Chondrocyte (in vitro differentiated cells): ENCODE measurements at regions not wholly inside any gene's neighbourhood (a gene's known extent, or its start where the extent isn't known, plus 50 kb on each side); places are given as distances from the start of the nearest gene placed in this dataset.
"Not testable (repeated sequence)": the region's sequence is repeated elsewhere in the genome, so short reads cannot be mapped to it uniquely, and the experiment has no call there.

Source experiments
- DNase-seq: peaks from one replicate; pipeline ENCODE4 v3.0.0; 2021; ENCODE audit warnings: mixed read lengths, low spot score
- H3K27ac Mint-ChIP-seq: one replicate; pipeline ENCODE4 v1.8.0; 2021; ENCODE audit warnings: mild to moderate bottlenecking, moderate library complexity, mixed read lengths; ENCODE audit not compliant: unreplicated experiment
- H3K27me3 Mint-ChIP-seq: 2 replicates; pipeline ENCODE4 v1.8.0; 2021; ENCODE audit warnings: low read depth, mixed read lengths
- H3K36me3 Mint-ChIP-seq: 2 replicates; pipeline ENCODE4 v1.8.0; 2021; ENCODE audit warnings: low read depth, mixed read lengths
- H3K4me1 Mint-ChIP-seq: 2 replicates; pipeline ENCODE4 v1.8.0; 2021; ENCODE audit warnings: low read depth, mild to moderate bottlenecking, mixed read lengths
- H3K4me3 Mint-ChIP-seq: one replicate; pipeline ENCODE4 v1.8.0; 2021; ENCODE audit warnings: mild to moderate bottlenecking, moderate library complexity, mixed read lengths; ENCODE audit not compliant: unreplicated experiment
- H3K9me3 Mint-ChIP-seq: 2 replicates; pipeline ENCODE4 v1.8.0; 2021; ENCODE audit warnings: low read depth, mixed read lengths
- TF ChIP-seq, protein P1 (sequence below): fragments of 200-600 bp; sonication (generic); IDR thresholded peaks from 2 replicates; pipeline ENCODE4 v1.5.0; 2021; ENCODE audit warnings: antibody characterized with exemption, mild to moderate bottlenecking, moderate library complexity

DNA sequence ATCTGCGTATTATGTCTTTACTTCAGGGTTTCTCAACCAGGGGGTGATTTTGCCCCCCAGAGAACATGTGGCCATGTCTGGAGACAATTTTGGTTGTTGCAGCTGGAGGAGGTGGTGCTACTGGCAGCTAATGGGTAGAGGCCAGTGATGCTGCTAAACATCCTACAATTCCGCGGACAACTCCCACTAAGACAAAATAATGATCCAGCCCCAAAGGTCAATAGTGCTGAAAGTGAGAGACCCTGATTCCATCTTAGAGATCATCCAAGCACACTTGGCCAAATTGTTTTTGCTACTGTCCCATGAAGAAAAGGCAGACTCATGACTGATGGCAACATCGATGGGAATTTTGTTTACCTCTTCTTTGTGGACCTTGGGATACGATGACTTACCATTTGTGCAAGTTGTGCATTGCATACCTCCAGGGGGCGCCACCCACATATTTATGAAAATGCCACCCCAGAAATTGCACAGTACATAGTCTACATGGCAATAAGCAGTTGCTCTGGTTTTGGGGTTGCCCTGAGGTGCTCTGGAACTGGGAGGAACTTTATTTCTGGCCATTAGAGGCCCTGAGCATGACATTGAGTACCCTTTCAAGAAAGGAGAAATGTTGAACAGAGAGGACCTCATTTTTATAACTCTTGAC is 144.3 kb downstream of the UNC93B1 start:
- H3K27me3 Mint-ChIP-seq: peaks cover 31% of the 10 kb centered on the region
- not testable (repeated sequence) for H3K9me3 Mint-ChIP-seq, H3K36me3 Mint-ChIP-seq, H3K4me3 Mint-ChIP-seq, H3K4me1 Mint-ChIP-seq, DNase-seq, H3K27ac Mint-ChIP-seq
- TF ChIP-seq, protein P1, sequence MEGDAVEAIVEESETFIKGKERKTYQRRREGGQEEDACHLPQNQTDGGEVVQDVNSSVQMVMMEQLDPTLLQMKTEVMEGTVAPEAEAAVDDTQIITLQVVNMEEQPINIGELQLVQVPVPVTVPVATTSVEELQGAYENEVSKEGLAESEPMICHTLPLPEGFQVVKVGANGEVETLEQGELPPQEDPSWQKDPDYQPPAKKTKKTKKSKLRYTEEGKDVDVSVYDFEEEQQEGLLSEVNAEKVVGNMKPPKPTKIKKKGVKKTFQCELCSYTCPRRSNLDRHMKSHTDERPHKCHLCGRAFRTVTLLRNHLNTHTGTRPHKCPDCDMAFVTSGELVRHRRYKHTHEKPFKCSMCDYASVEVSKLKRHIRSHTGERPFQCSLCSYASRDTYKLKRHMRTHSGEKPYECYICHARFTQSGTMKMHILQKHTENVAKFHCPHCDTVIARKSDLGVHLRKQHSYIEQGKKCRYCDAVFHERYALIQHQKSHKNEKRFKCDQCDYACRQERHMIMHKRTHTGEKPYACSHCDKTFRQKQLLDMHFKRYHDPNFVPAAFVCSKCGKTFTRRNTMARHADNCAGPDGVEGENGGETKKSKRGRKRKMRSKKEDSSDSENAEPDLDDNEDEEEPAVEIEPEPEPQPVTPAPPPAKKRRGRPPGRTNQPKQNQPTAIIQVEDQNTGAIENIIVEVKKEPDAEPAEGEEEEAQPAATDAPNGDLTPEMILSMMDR: peak; percentile 55

DNA sequence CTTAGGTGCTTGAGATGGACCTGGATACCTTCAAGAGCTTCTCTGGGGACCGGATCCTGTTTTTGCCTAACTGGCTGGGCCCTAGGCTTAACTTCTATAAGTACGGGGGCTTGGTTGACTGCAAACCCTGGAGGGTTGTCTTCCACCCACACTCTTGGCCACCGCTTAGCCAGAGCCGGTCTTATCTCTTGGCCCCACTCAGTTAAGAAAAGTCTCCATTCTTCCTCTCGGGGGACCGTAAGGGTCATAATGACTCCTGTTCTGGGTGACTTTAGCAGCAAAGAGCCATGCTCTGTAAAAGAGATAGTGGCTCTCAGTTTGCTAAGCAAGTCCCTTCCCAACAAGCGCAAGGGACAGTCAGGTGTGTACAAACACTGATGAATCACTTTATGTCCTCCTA is 153.2 kb downstream of the UNC93B1 start:
- DNase-seq, H3K9me3 Mint-ChIP-seq, H3K36me3 Mint-ChIP-seq, H3K4me1 Mint-ChIP-seq, H3K27ac Mint-ChIP-seq, H3K4me3 Mint-ChIP-seq: not testable (repeated sequence)
- H3K27me3 Mint-ChIP-seq: peaks cover 67% of the 10 kb centered on the region

DNA sequence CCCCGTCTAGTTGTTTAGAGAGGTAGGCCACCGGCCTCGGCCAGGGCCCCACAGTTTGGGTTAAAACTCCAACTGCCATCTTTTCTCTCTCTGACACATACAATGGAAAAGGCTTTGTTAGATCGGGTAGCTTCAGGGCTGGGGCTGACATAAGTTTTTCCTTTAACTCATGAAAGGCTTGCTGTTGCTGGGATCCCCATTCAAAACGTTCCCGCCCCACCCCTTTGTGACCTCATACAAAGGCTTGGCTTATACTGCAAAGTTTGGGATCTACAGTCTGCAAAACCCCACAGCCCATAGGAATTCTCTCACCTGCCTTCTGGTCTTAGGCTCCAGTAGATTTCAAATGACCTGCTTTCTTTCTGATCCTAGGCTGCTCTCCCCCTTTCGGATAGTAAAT is 154.1 kb downstream of the UNC93B1 start:
- not testable (repeated sequence) for H3K4me3 Mint-ChIP-seq, H3K27ac Mint-ChIP-seq, H3K4me1 Mint-ChIP-seq, H3K36me3 Mint-ChIP-seq, H3K9me3 Mint-ChIP-seq, DNase-seq
- H3K27me3 Mint-ChIP-seq: peaks cover 61% of the 10 kb centered on the region

DNA sequence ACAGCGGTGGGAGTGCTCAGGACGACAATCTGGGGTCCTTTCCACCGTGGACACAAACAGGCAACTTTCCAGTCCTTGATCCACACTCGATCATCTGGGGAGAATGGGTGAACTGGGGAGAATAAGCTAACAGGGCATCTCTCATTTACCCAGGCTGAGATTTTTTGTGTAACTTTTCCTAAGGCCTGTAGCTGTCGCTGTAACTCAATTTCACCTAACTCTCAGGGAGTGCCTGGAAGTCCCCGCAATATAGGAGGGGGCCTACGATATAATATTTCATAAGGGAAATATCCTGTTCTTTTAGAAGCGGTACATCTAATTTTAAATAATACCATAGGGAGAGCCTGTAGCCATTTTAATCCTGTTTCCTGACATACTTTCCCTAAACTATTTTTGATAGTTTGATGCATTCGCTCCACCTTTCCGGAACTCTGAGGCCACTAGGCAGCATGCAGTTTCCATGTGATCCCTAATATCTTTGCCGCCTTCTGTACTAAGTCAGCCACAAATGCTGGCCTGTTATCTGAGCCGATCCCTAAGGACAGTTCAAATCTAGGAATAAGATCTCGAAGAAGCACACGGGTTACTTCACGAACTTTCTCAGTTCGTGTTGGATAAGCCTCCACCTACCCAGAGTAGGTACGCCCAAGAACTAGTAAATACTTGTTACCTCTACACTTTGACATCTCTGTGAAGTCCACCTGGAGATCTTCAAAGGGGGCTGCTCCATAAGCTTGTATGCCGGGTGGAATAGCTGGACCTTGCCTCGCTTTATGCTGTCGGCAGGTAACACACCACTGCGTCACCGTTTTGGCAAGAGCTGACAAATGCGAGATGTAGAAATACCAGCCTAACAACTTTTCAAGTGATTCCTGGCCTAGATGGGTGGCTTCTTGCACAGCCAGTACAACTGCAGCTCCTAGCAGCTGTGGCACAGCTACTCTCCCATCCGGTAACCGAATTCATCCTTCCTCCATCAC is 155.7 kb downstream of the UNC93B1 start:
- not testable (repeated sequence) for H3K27ac Mint-ChIP-seq, H3K4me1 Mint-ChIP-seq, H3K9me3 Mint-ChIP-seq, DNase-seq, H3K4me3 Mint-ChIP-seq, H3K36me3 Mint-ChIP-seq
- H3K27me3 Mint-ChIP-seq: peaks cover 53% of the 10 kb centered on the region
- TF ChIP-seq, protein P1: peak; percentile 77

DNA sequence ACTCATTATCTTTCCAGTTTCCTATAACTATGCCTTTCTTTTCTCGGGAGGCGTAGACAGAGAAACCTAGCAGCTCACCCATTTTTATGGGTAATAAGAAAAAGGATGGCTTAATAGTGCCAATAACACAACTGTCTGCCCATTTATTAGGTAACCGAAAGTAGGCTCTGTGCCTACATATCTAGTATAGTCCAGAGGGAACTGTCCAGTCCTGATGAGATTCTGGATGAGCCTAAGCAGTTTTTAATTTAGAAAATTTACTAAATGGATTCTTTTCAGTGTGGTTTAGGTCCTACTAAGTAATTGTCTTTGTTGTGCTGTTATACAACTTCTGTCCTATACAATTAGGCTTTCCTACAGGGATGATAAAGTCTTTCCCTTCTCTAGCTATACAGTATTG is 157.6 kb downstream of the UNC93B1 start:
- not testable (repeated sequence) for H3K36me3 Mint-ChIP-seq, H3K9me3 Mint-ChIP-seq, H3K27ac Mint-ChIP-seq, H3K4me3 Mint-ChIP-seq, H3K4me1 Mint-ChIP-seq, DNase-seq
- peaks cover 53% of the 10 kb centered on the region for H3K27me3 Mint-ChIP-seq

DNA sequence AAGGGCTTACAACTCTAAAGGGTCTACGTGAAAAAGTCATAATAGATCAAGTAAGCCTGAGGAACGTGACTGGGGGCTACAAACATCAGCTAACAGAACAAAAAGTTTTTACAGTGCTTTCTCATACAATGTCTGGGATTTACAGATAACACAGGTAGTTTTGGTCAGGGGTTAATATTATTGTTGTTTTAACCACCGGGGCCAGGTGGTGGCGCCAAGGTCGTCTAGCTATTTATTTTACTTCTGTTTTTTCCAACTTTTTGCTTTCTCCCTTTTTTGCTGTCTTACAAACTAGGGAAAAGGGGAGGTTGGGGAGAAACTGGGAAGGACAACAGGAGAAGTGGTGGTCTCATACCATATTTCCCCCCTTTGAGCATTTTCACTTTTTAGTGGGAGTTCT is 158.6 kb downstream of the UNC93B1 start:
- H3K36me3 Mint-ChIP-seq, DNase-seq, H3K9me3 Mint-ChIP-seq, H3K4me1 Mint-ChIP-seq, H3K4me3 Mint-ChIP-seq, H3K27ac Mint-ChIP-seq: not testable (repeated sequence)
- H3K27me3 Mint-ChIP-seq: peaks cover 56% of the 10 kb centered on the region

DNA sequence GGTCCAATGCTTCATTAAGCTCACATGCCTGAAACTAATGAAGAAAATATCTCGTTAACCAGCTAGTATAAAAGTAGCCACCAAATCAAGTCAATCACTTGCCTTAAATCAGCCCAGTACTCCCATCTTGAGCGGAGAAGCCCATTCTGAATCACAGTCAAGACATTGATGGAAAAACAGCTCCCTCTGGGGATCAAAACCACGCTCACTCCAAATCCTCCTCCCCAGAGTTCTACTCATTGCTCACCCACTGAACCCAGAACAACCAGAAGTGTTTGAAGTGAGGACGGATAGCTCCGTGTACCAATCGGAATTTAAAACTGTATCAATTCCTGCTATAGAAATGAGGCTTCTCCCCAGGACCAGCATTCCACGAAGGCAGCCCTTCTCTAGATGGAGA is 163.3 kb downstream of the UNC93B1 start:
- H3K27ac Mint-ChIP-seq, H3K36me3 Mint-ChIP-seq, H3K4me3 Mint-ChIP-seq, H3K4me1 Mint-ChIP-seq, DNase-seq, H3K9me3 Mint-ChIP-seq: not testable (repeated sequence)
- peaks cover 41% of the 10 kb centered on the region for H3K27me3 Mint-ChIP-seq

DNA sequence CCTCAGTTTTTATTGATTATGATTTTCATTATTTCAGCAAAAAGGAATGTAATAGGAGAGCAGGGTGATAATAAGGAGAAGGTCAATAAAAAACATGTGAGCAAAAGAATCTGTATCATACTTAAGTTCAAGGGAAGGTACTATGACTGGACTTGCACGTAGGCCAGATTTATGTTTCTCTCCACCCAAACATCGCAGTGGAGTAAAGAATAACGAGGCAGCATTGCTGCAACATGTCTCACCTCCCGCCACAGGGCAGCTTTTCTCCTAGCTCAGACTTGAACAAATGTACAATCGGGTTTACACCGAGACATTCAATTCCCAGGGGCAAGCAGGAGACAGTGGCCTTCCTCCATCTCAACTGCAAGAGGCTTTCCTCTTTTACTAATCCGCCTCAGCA is 155.7 kb upstream of the ALDH3B2 start:
- H3K27me3 Mint-ChIP-seq: peaks cover 45% of the 10 kb centered on the region
- not testable (repeated sequence) for DNase-seq, H3K27ac Mint-ChIP-seq

DNA sequence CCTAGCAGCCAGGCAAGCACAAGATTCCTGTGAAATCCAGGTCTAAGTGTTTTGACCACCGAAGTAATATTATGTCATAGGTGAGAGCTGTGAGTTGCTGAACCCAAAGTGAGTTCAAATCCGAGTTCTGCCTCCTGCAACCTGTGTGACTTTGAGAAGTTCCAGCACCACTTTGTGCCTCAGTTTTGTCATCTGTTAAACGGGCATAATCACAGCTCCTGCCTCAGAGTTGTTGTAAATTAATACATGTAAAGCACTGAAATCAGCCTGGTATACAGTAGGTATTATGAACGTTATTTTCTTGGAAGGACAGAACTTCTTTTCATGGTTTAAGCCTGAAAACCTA is 152.5 kb upstream of the ALDH3B2 start:
- peaks cover 11% of the 10 kb centered on the region for H3K4me1 Mint-ChIP-seq
- H3K36me3 Mint-ChIP-seq, H3K9me3 Mint-ChIP-seq, DNase-seq, H3K27ac Mint-ChIP-seq, H3K4me3 Mint-ChIP-seq: not testable (repeated sequence)
- peaks cover 52% of the 10 kb centered on the region for H3K27me3 Mint-ChIP-seq

More for the DNA sequence above, 155.7 kb upstream of the ALDH3B2 start:
- not testable (repeated sequence) for H3K36me3 Mint-ChIP-seq, H3K9me3 Mint-ChIP-seq, H3K4me3 Mint-ChIP-seq
- peaks cover 11% of the 10 kb centered on the region for H3K4me1 Mint-ChIP-seq

DNA sequence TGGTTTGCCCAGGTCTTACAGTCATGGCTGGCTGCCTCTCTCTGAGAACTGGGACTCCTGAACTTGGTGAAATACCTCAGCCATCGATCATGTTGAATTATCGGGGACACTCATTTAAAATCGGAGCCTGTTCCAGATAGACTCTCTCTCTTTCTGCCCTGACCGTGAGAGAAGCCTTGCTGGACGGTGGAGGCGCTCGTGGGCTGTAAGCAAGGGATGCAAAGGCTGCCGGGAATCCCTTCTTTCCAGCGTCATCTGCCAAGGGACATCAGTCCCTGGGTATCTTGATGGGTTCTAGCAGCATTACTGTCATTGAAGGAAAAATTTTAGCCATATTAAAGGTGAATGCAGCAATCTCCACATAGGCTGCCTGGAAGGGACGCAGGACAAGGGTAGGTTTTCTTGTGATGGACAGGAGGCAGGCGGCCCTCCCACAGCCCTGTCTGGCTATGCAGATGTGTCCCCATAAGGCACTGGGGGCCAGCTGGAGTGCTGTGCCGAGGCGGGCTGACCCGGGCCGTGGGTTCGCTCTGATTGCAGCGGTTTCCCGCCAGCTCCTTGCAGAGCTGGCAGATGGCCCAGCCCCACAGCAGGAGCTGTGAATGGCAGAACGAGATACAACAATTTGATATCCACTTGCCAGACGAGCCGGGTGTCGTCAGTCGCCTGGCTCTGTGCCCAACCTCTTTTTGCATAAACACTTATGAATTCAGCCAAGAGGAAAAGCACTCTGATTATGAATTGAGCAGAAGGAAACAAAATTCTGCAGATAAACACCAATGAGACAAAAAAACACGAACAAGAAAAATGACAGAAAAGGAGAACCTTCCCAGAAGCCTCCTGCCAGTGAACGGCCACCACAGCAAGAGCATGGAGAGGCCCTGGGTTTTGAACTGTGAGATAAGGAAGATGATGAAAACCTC is 151.9 kb upstream of the ALDH3B2 start:
- Mint-ChIP-seq H3K4me1 (peaks cover 11% of the 10 kb centered on the region), H3K4me3 (peak overlapping the region; percentile 53), H3K27ac (peak overlapping the region; percentile 72), H3K27me3 (peaks cover 52% of the 10 kb centered on the region)
- H3K36me3 Mint-ChIP-seq, DNase-seq, H3K9me3 Mint-ChIP-seq: not testable (repeated sequence)
